ENCODE measurements at regions not wholly inside any gene's neighbourhood (a gene's known extent, or its start where the extent isn't known, plus 50 kb on each side); places are given as distances from the start of the nearest gene placed in this dataset.

- H3K4me3 Mint-ChIP-seq, result no peak overlapping the region
- no peaks in the 10 kb centered on the region for H3K4me1 Mint-ChIP-seq (ENCODE audit: low read depth)
- intact Hi-C loops (cut with micrococcal nuclease), result loop anchor here (10.0 kb wide), 1 partner anchor 94 kb away; no protein-coding TSS in a partner anchor
- ChIA-PET CTCF (no interaction called here), POLR2A (no interaction called here)
- no peaks in the 10 kb centered on the region for H3K27me3 Mint-ChIP-seq
- DNase-seq, result no peak
- H3K9me3 Mint-ChIP-seq, result no peaks in the 10 kb centered on the region
- H3K27ac Mint-ChIP-seq, result no peak overlapping the region
- no peaks in the 10 kb centered on the region for H3K36me3 Mint-ChIP-seq
Measured at GRCh38 chr6:44569131-44569530, 181.6 kb downstream of the CDC5L start.

- Mint-ChIP-seq H3K27ac (no peak overlapping the region), H3K9me3 (no peaks in the 10 kb centered on the region), H3K27me3 (no peaks in the 10 kb centered on the region), H3K36me3 (no peaks in the 10 kb centered on the region), H3K4me1 (ENCODE audit: low read depth) (no peaks in the 10 kb centered on the region), H3K4me3 (no peak overlapping the region)
- CTCF ChIA-PET, result no interaction called here
- DNase-seq, result no peak
- intact Hi-C loops (cut with micrococcal nuclease), result loop anchor here (10.0 kb wide), 1 partner anchor 95 kb away; no protein-coding TSS in a partner anchor
- POLR2A ChIA-PET, result no interaction called here
Measured at GRCh38 chr6:44569931-44570385, 182.5 kb downstream of the CDC5L start.

GRCh38 chr6:44571510-44571909 is 184.0 kb downstream of the CDC5L start:
- intact Hi-C loops (cut with micrococcal nuclease), result no loop called here
- no peak for DNase-seq
- no peak overlapping the region for H3K4me3 Mint-ChIP-seq
- H3K36me3 Mint-ChIP-seq, result no peaks in the 10 kb centered on the region
- CTCF ChIA-PET, result interaction anchor here (0.6 to 0.9 kb wide), 2 partner anchors 96 kb away, joined by 3 read pairs; no protein-coding TSS in a partner anchor
- no peak overlapping the region for H3K27ac Mint-ChIP-seq
- POLR2A ChIA-PET, result no interaction called here
- no peaks in the 10 kb centered on the region for H3K9me3 Mint-ChIP-seq
- peaks cover 5% of the 10 kb centered on the region for H3K27me3 Mint-ChIP-seq
- no peaks in the 10 kb centered on the region for H3K4me1 Mint-ChIP-seq (ENCODE audit: low read depth)

- CTCF ChIA-PET, result interaction anchor here (0.9 kb wide), 1 partner anchor 97 kb away, joined by 3 read pairs; no protein-coding TSS in a partner anchor
- Mint-ChIP-seq H3K27ac (no peak overlapping the region), H3K4me1 (ENCODE audit: low read depth) (no peaks in the 10 kb centered on the region), H3K27me3 (peaks cover 6% of the 10 kb centered on the region), H3K36me3 (no peaks in the 10 kb centered on the region), H3K9me3 (no peaks in the 10 kb centered on the region), H3K4me3 (no peak overlapping the region)
- intact Hi-C loops (cut with micrococcal nuclease), result no loop called here
- POLR2A ChIA-PET, result no interaction called here
- DNase-seq, result no peak
Measured at GRCh38 chr6:44572346-44572745, 184.8 kb downstream of the CDC5L start.

GRCh38 chr6:44575644-44576043 is 188.1 kb downstream of the CDC5L start:
- ChIA-PET CTCF (no interaction called here), POLR2A (no interaction called here)
- peaks cover 10% of the 10 kb centered on the region for H3K27me3 Mint-ChIP-seq
- H3K4me1 Mint-ChIP-seq (ENCODE audit: low read depth), result no peaks in the 10 kb centered on the region
- no peak overlapping the region for H3K27ac Mint-ChIP-seq
- H3K9me3 Mint-ChIP-seq, result no peaks in the 10 kb centered on the region
- H3K36me3 Mint-ChIP-seq, result no peaks in the 10 kb centered on the region
- no peak for DNase-seq
- H3K4me3 Mint-ChIP-seq, result no peak overlapping the region
- intact Hi-C loops (cut with micrococcal nuclease), result no loop called here

GRCh38 chr6:44576132-44576631 is 188.7 kb downstream of the CDC5L start:
- peaks cover 10% of the 10 kb centered on the region for H3K27me3 Mint-ChIP-seq
- POLR2A ChIA-PET, result no interaction called here
- no peak overlapping the region for H3K27ac Mint-ChIP-seq
- DNase-seq, result no peak
- no peaks in the 10 kb centered on the region for H3K9me3 Mint-ChIP-seq
- no peaks in the 10 kb centered on the region for H3K36me3 Mint-ChIP-seq
- CTCF ChIA-PET, result no interaction called here
- no peaks in the 10 kb centered on the region for H3K4me1 Mint-ChIP-seq (ENCODE audit: low read depth)
- no peak overlapping the region for H3K4me3 Mint-ChIP-seq
- intact Hi-C loops (cut with micrococcal nuclease), result no loop called here

- DNase-seq, result no peak
- H3K27me3 Mint-ChIP-seq, result peaks cover 12% of the 10 kb centered on the region
- ChIA-PET POLR2A (no interaction called here), CTCF (no interaction called here)
- no peaks in the 10 kb centered on the region for H3K4me1 Mint-ChIP-seq (ENCODE audit: low read depth)
- intact Hi-C loops (cut with micrococcal nuclease), result no loop called here
- peaks cover 2% of the 10 kb centered on the region for H3K36me3 Mint-ChIP-seq
- no peak overlapping the region for H3K4me3 Mint-ChIP-seq
- no peak overlapping the region for H3K27ac Mint-ChIP-seq
- H3K9me3 Mint-ChIP-seq, result peaks cover 24% of the 10 kb centered on the region
Measured at GRCh38 chr6:44580901-44581300, 193.4 kb downstream of the CDC5L start.

- H3K4me1 Mint-ChIP-seq (ENCODE audit: low read depth), result no peaks in the 10 kb centered on the region
- peaks cover 11% of the 10 kb centered on the region for H3K27me3 Mint-ChIP-seq
- DNase-seq, result no peak
- POLR2A ChIA-PET, result no interaction called here
- CTCF ChIA-PET, result no interaction called here
- intact Hi-C loops (cut with micrococcal nuclease), result no loop called here
- H3K9me3 Mint-ChIP-seq, result peaks cover 24% of the 10 kb centered on the region
- H3K36me3 Mint-ChIP-seq, result peaks cover 2% of the 10 kb centered on the region
- no peak overlapping the region for H3K27ac Mint-ChIP-seq
- no peak overlapping the region for H3K4me3 Mint-ChIP-seq
Measured at GRCh38 chr6:44582930-44583329, 195.4 kb downstream of the CDC5L start.

- peaks cover 4% of the 10 kb centered on the region for H3K4me1 Mint-ChIP-seq (ENCODE audit: low read depth)
- no peak overlapping the region for H3K27ac Mint-ChIP-seq
- ChIA-PET CTCF (interaction anchor here (1.8 kb wide), 1 partner anchor 115 kb away, joined by 5 read pairs; no protein-coding TSS in a partner anchor), POLR2A (no interaction called here)
- intact Hi-C loops (cut with micrococcal nuclease), result no loop called here
- peaks cover under 1% of the 10 kb centered on the region for H3K9me3 Mint-ChIP-seq
- no peak overlapping the region for H3K4me3 Mint-ChIP-seq
- DNase-seq, result no peak
- no peaks in the 10 kb centered on the region for H3K36me3 Mint-ChIP-seq
- peaks cover 15% of the 10 kb centered on the region for H3K27me3 Mint-ChIP-seq
Measured at GRCh38 chr6:44590471-44590870, 203.0 kb downstream of the CDC5L start.

GRCh38 chr6:44593539-44593944 is 206.0 kb downstream of the CDC5L start:
- POLR2A ChIA-PET, result no interaction called here
- intact Hi-C loops (cut with micrococcal nuclease), result loop anchor here (1.0 kb wide), 1 partner anchor 1329 kb away; no protein-coding TSS in a partner anchor
- peak; percentile 71 for DNase-seq
- Mint-ChIP-seq H3K4me1 (ENCODE audit: low read depth) (peaks cover 4% of the 10 kb centered on the region), H3K27me3 (peaks cover 10% of the 10 kb centered on the region), H3K27ac (no peak overlapping the region), H3K36me3 (no peaks in the 10 kb centered on the region), H3K4me3 (no peak overlapping the region), H3K9me3 (no peaks in the 10 kb centered on the region)
- CTCF ChIA-PET, result interaction anchor here (0.6 to 2.2 kb wide), 9 partner anchors 17 to 1329 kb away, joined by 3 to 16 read pairs (median 3); no protein-coding TSS in a partner anchor

- H3K36me3 Mint-ChIP-seq, result no peaks in the 10 kb centered on the region
- no peak for DNase-seq
- no peaks in the 10 kb centered on the region for H3K9me3 Mint-ChIP-seq
- ChIA-PET POLR2A (no interaction called here), CTCF (interaction anchor here (1.0 to 2.2 kb wide), 4 partner anchors 16 to 1120 kb away, joined by 3 to 16 read pairs (median 4); no protein-coding TSS in a partner anchor)
- H3K27me3 Mint-ChIP-seq, result peaks cover 10% of the 10 kb centered on the region
- intact Hi-C loops (cut with micrococcal nuclease), result no loop called here
- H3K4me3 Mint-ChIP-seq, result no peak overlapping the region
- H3K4me1 Mint-ChIP-seq (ENCODE audit: low read depth), result peaks cover 4% of the 10 kb centered on the region
- H3K27ac Mint-ChIP-seq, result no peak overlapping the region
Measured at GRCh38 chr6:44594481-44594880, 207.0 kb downstream of the CDC5L start.

GRCh38 chr6:44598679-44599078 is 211.2 kb downstream of the CDC5L start:
- H3K36me3 Mint-ChIP-seq, result no peaks in the 10 kb centered on the region
- no peak for DNase-seq
- CTCF ChIA-PET, result interaction anchor here (0.9 kb wide), 1 partner anchor 32 kb away, joined by 5 read pairs; no protein-coding TSS in a partner anchor
- no peak overlapping the region for H3K27ac Mint-ChIP-seq
- H3K4me3 Mint-ChIP-seq, result no peak overlapping the region
- no peaks in the 10 kb centered on the region for H3K9me3 Mint-ChIP-seq
- intact Hi-C loops (cut with micrococcal nuclease), result no loop called here
- peaks cover 3% of the 10 kb centered on the region for H3K27me3 Mint-ChIP-seq
- H3K4me1 Mint-ChIP-seq (ENCODE audit: low read depth), result peaks cover under 1% of the 10 kb centered on the region
- POLR2A ChIA-PET, result no interaction called here

GRCh38 chr6:44599672-44600071 is 212.2 kb downstream of the CDC5L start:
- no peaks in the 10 kb centered on the region for H3K4me1 Mint-ChIP-seq (ENCODE audit: low read depth)
- intact Hi-C loops (cut with micrococcal nuclease), result no loop called here

More at GRCh38 chr6:44599672-44600071, 212.2 kb downstream of the CDC5L start:
- no peaks in the 10 kb centered on the region for H3K27me3 Mint-ChIP-seq
- ChIA-PET POLR2A (no interaction called here), CTCF (no interaction called here)
- H3K4me3 Mint-ChIP-seq, result no peak overlapping the region
- no peaks in the 10 kb centered on the region for H3K36me3 Mint-ChIP-seq
- H3K27ac Mint-ChIP-seq, result no peak overlapping the region
- DNase-seq, result no peak
- no peaks in the 10 kb centered on the region for H3K9me3 Mint-ChIP-seq

Data from activated CD4-positive, alpha-beta memory T cell treated with anti-CD3 and anti-CD28 coated beads for 36 hours (primary cell).